Trophoblast cell (in vitro differentiated cells and primary cell): ENCODE measurements at regions not wholly inside any gene's neighbourhood (a gene's known extent, or its start where the extent isn't known, plus 50 kb on each side); places are given as distances from the start of the nearest gene placed in this dataset.

Source experiments
- DNase-seq, 2 donors: peaks; one replicate each; pipeline ENCODE4 v3.0.0-alpha.2; 2016
- H2AFZ ChIP-seq: 2 replicates; pipeline ENCODE4 v1.6.1; 2013; ENCODE audit warnings: low read length, moderate library complexity, mild to moderate bottlenecking; ENCODE audit not compliant: insufficient read depth, poor library complexity
- H2AK5ac ChIP-seq: 2 replicates; pipeline ENCODE4 v1.6.1; 2013; ENCODE audit warnings: mild to moderate bottlenecking, low read length
- H2BK120ac ChIP-seq: 2 replicates; pipeline ENCODE4 v1.6.1; 2013; ENCODE audit warnings: low read length, mild to moderate bottlenecking, moderate library complexity; ENCODE audit not compliant: insufficient read depth, poor library complexity
- H2BK12ac ChIP-seq: 2 replicates; pipeline ENCODE4 v1.6.1; 2013; ENCODE audit warnings: mild to moderate bottlenecking, low read length, moderate library complexity
- H2BK5ac ChIP-seq: 2 replicates; pipeline ENCODE4 v1.6.1; 2013; ENCODE audit warnings: low read length, low read depth, moderate library complexity, mild to moderate bottlenecking; ENCODE audit not compliant: poor library complexity
- H3K14ac ChIP-seq: 2 replicates; pipeline ENCODE4 v1.6.1; 2013; ENCODE audit warnings: mild to moderate bottlenecking, low read length
- H3K18ac ChIP-seq: 2 replicates; pipeline ENCODE4 v1.6.1; 2013; ENCODE audit warnings: mild to moderate bottlenecking, low read length
- H3K23ac ChIP-seq: 2 replicates; pipeline ENCODE4 v1.6.1; 2013; ENCODE audit warnings: low read length
- H3K27ac ChIP-seq: 2 replicates; pipeline ENCODE4 v1.5.1; 2013; ENCODE audit warnings: low read depth, mild to moderate bottlenecking, inconsistent platforms, low read length, moderate library complexity
- H3K27me3 ChIP-seq: 2 replicates; pipeline ENCODE4 v1.6.1; 2013; ENCODE audit warnings: inconsistent platforms, mild to moderate bottlenecking, low read length, moderate library complexity; ENCODE audit not compliant: insufficient read depth
- H3K36me3 ChIP-seq, 2 experiments: 1 replicate in 1 of 2; 2 replicates in 1 of 2; pipeline ENCODE4 v1.6.1; 2013; ENCODE audit warnings: low read length in 2 of 2, mild to moderate bottlenecking in 2 of 2, moderate library complexity in 1 of 2; ENCODE audit not compliant: insufficient read depth in 2 of 2, control insufficient read depth in 1 of 2
- H3K4ac ChIP-seq: 2 replicates; pipeline ENCODE4 v1.6.1; 2013; ENCODE audit warnings: low read depth, mild to moderate bottlenecking, low read length, moderate library complexity
- H3K4me1 ChIP-seq, 2 experiments: 1 replicate in 1 of 2; 2 replicates in 1 of 2; pipeline ENCODE4 v1.6.1; 2013; ENCODE audit warnings: low read length in 2 of 2, mild to moderate bottlenecking in 2 of 2, moderate library complexity in 1 of 2; ENCODE audit not compliant: insufficient read depth in 2 of 2, control insufficient read depth in 1 of 2
- H3K4me2 ChIP-seq: 2 replicates; pipeline ENCODE4 v1.6.1; 2013; ENCODE audit warnings: inconsistent platforms, mild to moderate bottlenecking, low read length, moderate library complexity
- H3K4me3 ChIP-seq: 2 replicates; pipeline ENCODE4 v1.5.1; 2013; ENCODE audit warnings: mild to moderate bottlenecking, low read depth, low read length, inconsistent platforms
- H3K79me1 ChIP-seq: one replicate; pipeline ENCODE4 v1.6.1; 2013; ENCODE audit warnings: low read length
- H3K79me2 ChIP-seq: 2 replicates; pipeline ENCODE4 v1.6.1; 2013; ENCODE audit warnings: low read length, mild to moderate bottlenecking; ENCODE audit not compliant: control insufficient read depth, insufficient read depth, poor library complexity
- H3K9ac ChIP-seq: 2 replicates; pipeline ENCODE4 v1.6.1; 2013; ENCODE audit warnings: mild to moderate bottlenecking, low read length
- H3K9me3 ChIP-seq: 2 replicates; pipeline ENCODE4 v1.6.1; 2013; ENCODE audit warnings: low read depth, mild to moderate bottlenecking, control low read depth, inconsistent platforms, low read length; ENCODE audit not compliant: insufficient read depth
- H4K12ac ChIP-seq: 2 replicates; pipeline ENCODE4 v1.6.1; 2013; ENCODE audit warnings: low read depth, mild to moderate bottlenecking, low read length, moderate library complexity
- H4K8ac ChIP-seq: 2 replicates; pipeline ENCODE4 v1.6.1; 2013; ENCODE audit warnings: low read depth, mild to moderate bottlenecking, low read length, moderate library complexity
- H4K91ac ChIP-seq: one replicate; pipeline ENCODE4 v1.6.1; 2013; ENCODE audit warnings: low read depth, mild to moderate bottlenecking, low read length, moderate library complexity
- WGBS: extraction: QIAGEN DNeasy Blood & Tissue Kit; methylation state at CpG from one replicate; pipeline ENCODE4 v1.1.7; 2013; ENCODE audit warnings: missing lambda C conversion rate; ENCODE audit not compliant: insufficient read length, insufficient coverage; ENCODE audit errors: extremely low coverage; 5-methylcytosine and 5-hydroxymethylcytosine counted together

GRCh38 chr6:76839505-76839904, 623.8 kb downstream of the HTR1B start:
- Histone ChIP-seq H3K4ac (no peak overlapping the region), H2AK5ac (no peak overlapping the region), H2BK12ac (no peak overlapping the region), H3K23ac (no peak overlapping the region), H3K79me2 (no peaks in the 10 kb centered on the region), H3K9ac (no peak overlapping the region), H3K27ac (no peak overlapping the region), H4K8ac (no peak overlapping the region), H3K4me3 (no peak overlapping the region), H3K79me1 (no peaks in the 10 kb centered on the region), H3K36me3 (no peaks in the 10 kb centered on the region), H3K18ac (no peak overlapping the region), H3K4me1 (no peaks in the 10 kb centered on the region), H3K14ac (no peak overlapping the region), H4K91ac (no peak overlapping the region), H3K9me3 (no peaks in the 10 kb centered on the region), H2AFZ (no peak overlapping the region), H2BK5ac (no peak overlapping the region), H3K4me2 (no peak overlapping the region), H4K12ac (no peak overlapping the region), H3K27me3 (no peaks in the 10 kb centered on the region), H2BK120ac (no peak overlapping the region)
- DNase-seq: no peak
- WGBS: no CpG with 5 or more reads among the region's 2 CpGs

GRCh38 chr6:76837564-76837963, 625.7 kb downstream of the HTR1B start:
- no peak overlapping the region for H4K12ac ChIP-seq
- H4K91ac ChIP-seq: no peak overlapping the region
- H3K18ac ChIP-seq: no peak overlapping the region
- H2BK120ac ChIP-seq: no peak overlapping the region
- no peak overlapping the region for H2AK5ac ChIP-seq
- no peaks in the 10 kb centered on the region for H3K9me3 ChIP-seq
- H2BK5ac ChIP-seq: no peak overlapping the region
- no peaks in the 10 kb centered on the region for H3K79me2 ChIP-seq
- no peak overlapping the region for H2AFZ ChIP-seq
- H3K23ac ChIP-seq: no peak overlapping the region
- no peaks in the 10 kb centered on the region for H3K4me1 ChIP-seq
- H3K79me1 ChIP-seq: no peaks in the 10 kb centered on the region
- no peak for DNase-seq
- WGBS: 100% methylated on average over 1 of the region's 5 CpGs
- no peak overlapping the region for H4K8ac ChIP-seq
- H3K4ac ChIP-seq: no peak overlapping the region
- no peak overlapping the region for H3K9ac ChIP-seq
- no peak overlapping the region for H3K4me2 ChIP-seq
- H3K4me3 ChIP-seq: no peak overlapping the region
- no peak overlapping the region for H2BK12ac ChIP-seq
- no peaks in the 10 kb centered on the region for H3K36me3 ChIP-seq
- H3K27me3 ChIP-seq: no peaks in the 10 kb centered on the region
- H3K27ac ChIP-seq: no peak overlapping the region
- H3K14ac ChIP-seq: no peak overlapping the region

GRCh38 chr6:76835695-76836094, 627.6 kb downstream of the HTR1B start:
- no peak overlapping the region for H3K4me2 ChIP-seq
- H3K23ac ChIP-seq: no peak overlapping the region
- no peak overlapping the region for H2BK5ac ChIP-seq
- H3K9me3 ChIP-seq: no peaks in the 10 kb centered on the region
- no peak overlapping the region for H2AK5ac ChIP-seq
- no peak overlapping the region for H4K12ac ChIP-seq
- no peak overlapping the region for H3K27ac ChIP-seq
- DNase-seq: no peak
- no peaks in the 10 kb centered on the region for H3K36me3 ChIP-seq
- no peak overlapping the region for H3K14ac ChIP-seq
- no peaks in the 10 kb centered on the region for H3K79me1 ChIP-seq
- WGBS: no CpG with 5 or more reads among the region's 1 CpG
- H3K4me3 ChIP-seq: no peak overlapping the region
- no peak overlapping the region for H2BK12ac ChIP-seq
- no peak overlapping the region for H2AFZ ChIP-seq
- no peak overlapping the region for H4K91ac ChIP-seq
- H3K79me2 ChIP-seq: no peaks in the 10 kb centered on the region
- no peaks in the 10 kb centered on the region for H3K4me1 ChIP-seq
- no peak overlapping the region for H3K4ac ChIP-seq
- no peak overlapping the region for H2BK120ac ChIP-seq
- H3K27me3 ChIP-seq: no peaks in the 10 kb centered on the region
- no peak overlapping the region for H4K8ac ChIP-seq
- H3K9ac ChIP-seq: no peak overlapping the region
- H3K18ac ChIP-seq: no peak overlapping the region

- H3K9ac ChIP-seq: no peak overlapping the region
- no peaks in the 10 kb centered on the region for H3K9me3 ChIP-seq
- no peak overlapping the region for H3K4ac ChIP-seq
- no peak overlapping the region for H2AK5ac ChIP-seq
- H3K4me2 ChIP-seq: no peak overlapping the region
- DNase-seq: no peak
- H2BK120ac ChIP-seq: no peak overlapping the region
- no peak overlapping the region for H2BK12ac ChIP-seq
- H4K91ac ChIP-seq: no peak overlapping the region
- no peaks in the 10 kb centered on the region for H3K79me1 ChIP-seq
- H3K36me3 ChIP-seq: no peaks in the 10 kb centered on the region
- no CpG with 5 or more reads among the region's 1 CpG for WGBS
- no peaks in the 10 kb centered on the region for H3K4me1 ChIP-seq
- H4K12ac ChIP-seq: no peak overlapping the region
- H3K14ac ChIP-seq: no peak overlapping the region
- H2AFZ ChIP-seq: no peak overlapping the region
- no peak overlapping the region for H4K8ac ChIP-seq
- no peaks in the 10 kb centered on the region for H3K79me2 ChIP-seq
- no peak overlapping the region for H2BK5ac ChIP-seq
- no peaks in the 10 kb centered on the region for H3K27me3 ChIP-seq
- no peak overlapping the region for H3K4me3 ChIP-seq
- no peak overlapping the region for H3K27ac ChIP-seq
- no peak overlapping the region for H3K18ac ChIP-seq
- H3K23ac ChIP-seq: no peak overlapping the region
Measured at GRCh38 chr6:76835293-76835692, 628.0 kb downstream of the HTR1B start.

- Histone ChIP-seq H3K79me2 (no peaks in the 10 kb centered on the region), H3K36me3 (no peaks in the 10 kb centered on the region), H3K9ac (no peak overlapping the region), H3K23ac (no peak overlapping the region), H2BK120ac (no peak overlapping the region), H4K91ac (no peak overlapping the region), H3K27me3 (no peaks in the 10 kb centered on the region), H3K9me3 (no peaks in the 10 kb centered on the region), H3K79me1 (no peaks in the 10 kb centered on the region), H3K18ac (no peak overlapping the region), H3K4me2 (no peak overlapping the region), H2AK5ac (no peak overlapping the region), H2BK12ac (no peak overlapping the region), H4K12ac (no peak overlapping the region), H3K4me3 (no peak overlapping the region), H3K27ac (no peak overlapping the region), H3K14ac (no peak overlapping the region), H3K4ac (no peak overlapping the region), H3K4me1 (no peaks in the 10 kb centered on the region), H2AFZ (no peak overlapping the region), H2BK5ac (no peak overlapping the region), H4K8ac (no peak overlapping the region)
- no peak for DNase-seq
Measured at GRCh38 chr6:76834399-76834798, 628.9 kb downstream of the HTR1B start.
